ENCODE measurements at regions not wholly inside any gene's neighbourhood (a gene's known extent, or its start where the extent isn't known, plus 50 kb on each side); places are given as distances from the start of the nearest gene placed in this dataset.

- no peak for TF ChIP-seq CTCF (IDR thresholded peaks at IDR 0.05)
- TF ChIP-seq SIN3A (IDR thresholded peaks at IDR 0.05; ENCODE audit: borderline replicate concordance, insufficient read depth, low read depth, low read length), result no peak
Measured at GRCh38 chr2:186044761-186045160, 306.2 kb downstream of the FSIP2 start.

All from Panc1 (cell line).